Central memory CD8-positive, alpha-beta T cell (primary cell): ENCODE measurements at regions not wholly inside any gene's neighbourhood (a gene's known extent, or its start where the extent isn't known, plus 50 kb on each side); places are given as distances from the start of the nearest gene placed in this dataset.
A peak's percentile ranks its signal among the peaks of the same experiment; 100 is the strongest.

Source experiments
- ATAC-seq: fragments of 150-1000 bp; cut with Tn5 transposase; replicated peaks from 2 replicates; pipeline ENCODE4 v1.10.0; 2022; ENCODE audit warnings: mild to moderate bottlenecking, moderate FRiP score, moderate number of reproducible peaks; ENCODE audit not compliant: poor library complexity, severe bottlenecking; ENCODE audit errors: extremely low read depth
- DNase-seq, 2 donors: peaks; one replicate each; pipeline ENCODE4 v3.0.0; 2021; ENCODE audit warnings: low spot score in 2 of 2
- H3K27ac Mint-ChIP-seq: one replicate; pipeline ENCODE4 v1.8.0; 2022; ENCODE audit warnings: low read depth, mild to moderate bottlenecking, moderate library complexity, mixed read lengths
- H3K27me3 Mint-ChIP-seq: one replicate; pipeline ENCODE4 v1.8.0; 2022; ENCODE audit warnings: mixed read lengths
- H3K36me3 Mint-ChIP-seq: one replicate; pipeline ENCODE4 v1.8.0; 2022; ENCODE audit warnings: mild to moderate bottlenecking, moderate library complexity, mixed read lengths; ENCODE audit not compliant: insufficient read depth
- H3K4me1 Mint-ChIP-seq: one replicate; pipeline ENCODE4 v1.8.0; 2022; ENCODE audit warnings: mixed read lengths
- H3K4me3 Mint-ChIP-seq: one replicate; pipeline ENCODE4 v1.8.0; 2022; ENCODE audit warnings: mild to moderate bottlenecking, moderate library complexity, mixed read lengths
- H3K9me3 Mint-ChIP-seq: one replicate; pipeline ENCODE4 v1.8.0; 2022; ENCODE audit warnings: mixed read lengths

DNA sequence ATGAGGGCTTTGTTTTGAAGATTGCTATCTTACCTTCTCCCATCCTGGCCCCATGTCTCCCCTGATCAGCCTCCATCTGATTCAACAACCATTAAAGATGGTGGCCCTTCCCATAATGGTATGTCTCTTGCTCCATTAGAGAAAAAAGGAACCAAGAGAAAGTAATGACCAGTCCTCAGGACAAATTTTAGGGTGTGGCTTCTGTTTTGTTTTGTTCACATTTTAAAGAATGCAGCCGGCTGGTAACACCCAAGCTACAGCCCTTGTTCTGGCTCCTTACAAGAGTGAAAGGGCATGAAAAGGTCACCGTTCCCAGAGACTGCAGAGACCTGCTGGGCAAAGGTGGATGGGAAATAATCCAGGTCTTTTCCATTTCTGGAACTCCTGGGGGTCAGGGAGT lies 287.9 kb upstream of the NEBL start:
- Mint-ChIP-seq H3K9me3 (no peaks in the 10 kb centered on the region), H3K27ac (no peak overlapping the region), H3K36me3 (peaks cover 1% of the 10 kb centered on the region), H3K4me1 (no peaks in the 10 kb centered on the region), H3K4me3 (no peak overlapping the region), H3K27me3 (no peaks in the 10 kb centered on the region)
- ATAC-seq (no peak), DNase-seq (no peak)

DNA sequence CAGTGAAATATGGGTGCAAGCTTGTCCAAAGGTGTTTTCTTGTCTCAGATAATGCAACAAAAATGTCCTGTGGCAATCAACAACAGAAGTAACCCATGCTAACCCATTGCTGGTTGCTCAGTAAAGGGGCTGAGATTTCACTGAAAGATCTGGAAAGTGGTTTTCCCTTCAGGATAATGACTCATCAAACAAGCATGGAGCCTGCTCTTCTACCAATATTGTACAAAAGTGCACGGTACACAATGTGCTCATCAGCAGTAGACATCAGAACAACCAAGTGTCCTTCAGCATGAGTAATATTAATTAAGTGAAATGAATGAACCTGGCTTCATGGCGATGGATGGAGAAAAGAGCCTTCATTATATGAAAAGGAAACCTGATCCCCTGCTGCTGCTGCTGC lies 287.1 kb upstream of the NEBL start:
- H3K4me1 Mint-ChIP-seq: no peaks in the 10 kb centered on the region
- peaks cover 5% of the 10 kb centered on the region for H3K9me3 Mint-ChIP-seq
- no peak overlapping the region for H3K27ac Mint-ChIP-seq
- DNase-seq (no peak), ATAC-seq (no peak)
- H3K36me3 Mint-ChIP-seq: peaks cover 1% of the 10 kb centered on the region
- no peak overlapping the region for H3K4me3 Mint-ChIP-seq
- no peaks in the 10 kb centered on the region for H3K27me3 Mint-ChIP-seq

DNA sequence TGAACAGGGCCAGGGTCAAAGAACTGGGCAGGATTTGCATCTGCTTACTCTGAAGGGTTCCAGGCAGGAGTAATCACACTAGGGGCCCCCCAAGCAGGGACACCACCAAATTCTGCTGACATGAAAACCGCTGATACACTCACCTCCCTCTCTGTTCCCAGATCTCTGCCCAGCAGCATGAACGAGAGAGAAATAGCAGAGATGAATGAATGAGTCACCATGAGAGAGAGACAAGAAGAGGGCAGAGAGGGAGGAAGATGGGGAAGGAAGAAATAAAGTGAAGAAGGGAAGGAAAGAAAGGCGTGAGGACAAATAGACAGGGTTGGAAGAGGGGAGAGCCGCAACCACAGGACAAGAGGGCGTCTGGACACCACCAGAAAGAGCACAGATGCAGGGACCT lies 285.9 kb upstream of the NEBL start:
- ATAC-seq (no peak), DNase-seq (no peak)
- Mint-ChIP-seq H3K4me1 (no peaks in the 10 kb centered on the region), H3K36me3 (peaks cover 1% of the 10 kb centered on the region), H3K9me3 (peaks cover 5% of the 10 kb centered on the region), H3K4me3 (no peak overlapping the region), H3K27me3 (no peaks in the 10 kb centered on the region), H3K27ac (no peak overlapping the region)

DNA sequence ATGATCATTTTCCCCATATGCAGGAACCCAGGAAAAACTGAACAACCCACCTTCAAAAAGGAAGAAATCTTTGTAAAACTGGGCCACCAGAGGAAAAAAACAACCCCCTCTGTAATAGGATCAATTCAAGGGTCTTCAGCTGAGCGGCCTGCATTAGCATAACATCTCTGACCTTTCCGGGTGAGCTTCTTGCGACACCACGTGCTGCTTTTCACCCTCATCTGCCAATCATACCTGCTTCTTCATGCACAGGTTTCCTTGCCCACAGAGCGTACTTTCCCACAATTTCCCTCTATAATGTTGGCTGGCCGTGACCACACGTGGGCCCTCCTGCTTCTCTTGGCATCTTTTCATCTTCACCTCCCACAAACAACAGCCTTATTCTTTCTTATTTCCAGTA lies 284.3 kb upstream of the NEBL start:
- H3K27me3 Mint-ChIP-seq: peaks cover 10% of the 10 kb centered on the region
- H3K4me1 Mint-ChIP-seq: no peaks in the 10 kb centered on the region
- H3K36me3 Mint-ChIP-seq: peaks cover 1% of the 10 kb centered on the region
- ATAC-seq (no peak), DNase-seq (no peak)
- H3K9me3 Mint-ChIP-seq: peaks cover 5% of the 10 kb centered on the region
- H3K27ac Mint-ChIP-seq: no peak overlapping the region
- H3K4me3 Mint-ChIP-seq: no peak overlapping the region

DNA sequence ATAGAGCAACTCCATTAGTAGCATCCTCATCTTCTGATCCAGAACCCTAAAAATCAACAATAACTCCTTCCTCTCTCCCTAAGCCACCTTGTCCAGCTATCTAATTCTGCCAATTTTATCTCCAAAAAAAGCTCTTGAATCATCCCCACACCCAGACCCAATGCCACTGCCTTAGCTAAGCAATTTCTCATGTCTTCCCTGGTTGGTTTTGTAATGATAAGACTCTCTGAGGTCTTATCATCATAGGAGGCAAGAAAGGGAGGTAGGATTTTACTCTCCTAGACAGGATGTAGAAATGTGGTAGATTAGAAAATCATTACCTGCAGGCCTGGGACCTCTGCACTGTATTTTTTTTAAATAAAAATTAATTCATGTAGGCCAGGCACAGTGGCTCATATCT lies 283.5 kb upstream of the NEBL start:
- no peak overlapping the region for H3K4me3 Mint-ChIP-seq
- peaks cover under 1% of the 10 kb centered on the region for H3K36me3 Mint-ChIP-seq
- ATAC-seq (no peak), DNase-seq (no peak)
- H3K27ac Mint-ChIP-seq: no peak overlapping the region
- peaks cover 5% of the 10 kb centered on the region for H3K9me3 Mint-ChIP-seq
- H3K4me1 Mint-ChIP-seq: no peaks in the 10 kb centered on the region
- H3K27me3 Mint-ChIP-seq: peaks cover 18% of the 10 kb centered on the region

DNA sequence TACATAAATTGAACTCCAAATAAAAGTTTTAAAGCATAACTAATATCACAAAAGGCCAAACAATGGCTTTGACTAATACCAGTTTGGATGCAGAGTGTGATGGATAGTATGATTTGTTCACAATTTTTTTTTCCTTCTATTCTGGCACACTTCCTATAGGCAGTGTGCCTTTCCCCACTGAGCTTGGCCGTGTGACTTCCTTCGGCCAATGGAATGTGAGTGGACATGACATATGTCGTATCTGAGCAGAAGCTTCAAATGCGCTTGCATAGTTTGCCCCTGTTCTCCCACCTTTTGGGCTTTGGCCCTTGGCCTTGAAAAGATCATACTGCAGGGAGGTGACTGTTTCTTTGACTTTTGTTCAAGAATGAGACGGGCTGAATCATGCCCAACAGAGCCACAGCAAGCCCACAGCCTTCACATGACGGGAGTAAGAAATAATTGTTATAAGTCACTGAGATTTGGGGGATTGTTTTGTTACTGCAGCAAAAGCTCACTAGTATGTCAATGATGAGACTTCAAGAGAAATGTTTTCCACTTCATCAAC lies 279.9 kb upstream of the NEBL start:
- no peak overlapping the region for H3K27ac Mint-ChIP-seq
- no peaks in the 10 kb centered on the region for H3K4me1 Mint-ChIP-seq
- H3K36me3 Mint-ChIP-seq: no peaks in the 10 kb centered on the region
- peaks cover 5% of the 10 kb centered on the region for H3K9me3 Mint-ChIP-seq
- ATAC-seq (no peak), DNase-seq (no peak)
- H3K4me3 Mint-ChIP-seq: no peak overlapping the region
- peaks cover 37% of the 10 kb centered on the region for H3K27me3 Mint-ChIP-seq

DNA sequence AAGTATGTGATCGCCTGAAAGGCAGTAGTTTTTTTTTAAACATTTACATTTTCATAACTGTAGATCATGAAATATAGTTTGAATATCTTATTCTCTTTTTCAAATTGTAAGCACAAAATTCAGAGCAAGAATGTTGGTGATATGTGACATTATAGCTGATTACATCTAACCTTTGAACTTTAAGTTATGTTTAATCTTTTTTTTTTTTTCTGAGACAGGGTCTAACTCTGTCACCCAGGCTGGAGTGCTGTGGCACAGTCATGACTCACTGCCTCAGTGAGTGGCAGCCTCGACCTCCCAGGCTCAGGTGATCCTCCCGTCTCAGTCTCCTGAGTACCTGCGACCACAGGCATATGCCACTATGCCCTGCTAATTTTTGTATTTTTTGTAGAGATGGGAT lies 278.7 kb upstream of the NEBL start:
- Mint-ChIP-seq H3K27ac (no peak overlapping the region), H3K9me3 (peaks cover 5% of the 10 kb centered on the region), H3K36me3 (no peaks in the 10 kb centered on the region), H3K4me1 (no peaks in the 10 kb centered on the region), H3K27me3 (peaks cover 46% of the 10 kb centered on the region), H3K4me3 (no peak overlapping the region)
- ATAC-seq (no peak), DNase-seq (no peak)

DNA sequence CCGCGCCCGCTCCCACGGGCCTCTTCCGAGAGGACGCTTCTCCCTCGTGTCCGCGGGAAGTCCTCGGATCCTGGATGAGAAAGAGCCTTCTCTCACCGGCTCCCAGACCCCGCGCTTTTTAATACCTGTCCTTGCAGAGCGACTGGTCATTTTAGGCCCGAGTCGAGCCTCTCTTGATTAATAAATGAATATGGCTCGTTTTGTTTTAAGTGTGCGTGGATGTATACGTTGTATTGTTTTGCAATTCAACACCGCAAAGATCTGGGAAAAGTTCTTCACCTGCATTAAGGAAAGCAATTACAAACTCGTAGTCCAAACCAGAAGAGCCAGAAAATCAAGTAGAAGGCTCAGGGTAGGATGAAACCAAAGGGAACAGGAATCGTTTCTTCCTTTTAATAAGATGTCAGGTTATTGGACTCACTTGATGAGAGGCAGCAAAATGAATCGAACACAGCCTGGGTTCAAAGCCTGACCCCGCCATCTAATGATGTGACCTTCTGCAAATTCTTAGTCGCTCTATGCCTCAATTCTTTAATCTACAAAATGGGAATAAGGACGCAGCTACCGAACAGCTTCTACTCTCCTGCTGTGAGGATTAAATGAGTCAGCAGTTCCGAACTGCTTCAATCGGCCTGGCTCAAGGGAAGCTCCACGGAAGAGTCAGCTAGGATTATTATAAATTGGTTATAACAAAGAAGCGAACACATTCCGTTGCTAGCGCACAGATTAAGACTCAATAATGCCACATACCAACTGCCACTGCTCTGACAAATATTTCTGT lies 277.8 kb upstream of the NEBL start:
- Mint-ChIP-seq H3K36me3 (no peaks in the 10 kb centered on the region), H3K27ac (no peak overlapping the region), H3K9me3 (peaks cover 5% of the 10 kb centered on the region), H3K4me3 (peak overlapping the region; percentile 16), H3K4me1 (no peaks in the 10 kb centered on the region), H3K27me3 (peaks cover 55% of the 10 kb centered on the region)
- DNase-seq: no peak
- ATAC-seq: no peak

DNA sequence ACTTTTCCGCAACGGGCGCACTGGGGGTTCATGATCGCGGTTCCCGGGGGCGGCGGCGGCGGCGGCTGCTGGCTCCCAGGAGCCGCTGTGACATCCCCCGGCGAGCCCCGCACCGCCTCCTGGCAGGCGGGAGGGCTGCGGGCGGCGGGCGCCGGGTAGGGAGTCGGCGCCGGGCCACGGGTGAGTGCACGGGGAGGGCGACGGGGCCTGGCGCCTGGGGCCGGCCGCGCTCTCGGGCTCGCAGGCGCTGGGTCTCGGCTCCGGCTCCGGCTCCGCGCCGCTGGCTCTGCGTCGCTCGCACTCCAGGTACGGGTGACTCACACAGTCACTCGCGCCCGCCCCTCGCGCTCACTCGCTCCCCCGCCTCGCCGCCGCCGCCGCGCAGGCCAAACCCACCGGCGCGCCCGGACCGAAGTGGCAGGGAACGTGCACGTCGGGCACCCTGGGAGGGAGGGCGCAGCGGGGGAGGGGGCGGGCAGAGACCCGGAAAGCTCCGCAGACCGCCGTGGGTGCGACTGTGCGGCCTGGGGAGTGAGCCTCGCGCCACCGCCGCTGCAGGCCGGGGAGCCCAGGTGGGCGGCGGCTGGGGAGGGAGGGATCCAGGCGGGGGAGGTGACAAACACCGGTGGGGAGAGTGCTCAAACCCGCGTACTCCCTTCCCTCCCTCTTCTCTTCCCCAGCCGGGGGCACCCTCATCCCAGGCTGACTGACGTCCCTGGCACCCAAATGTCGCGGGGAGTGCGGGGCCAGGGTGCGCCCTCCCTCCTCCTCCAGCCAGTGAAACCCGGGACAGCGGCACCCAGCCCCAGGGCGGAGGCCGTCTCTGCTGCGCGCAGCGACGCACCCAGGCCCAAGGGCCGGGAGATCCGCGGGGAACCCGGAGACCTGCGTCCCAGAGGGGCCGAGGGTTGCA lies 276.9 kb upstream of the NEBL start:
- no peak overlapping the region for H3K4me3 Mint-ChIP-seq
- no peak for DNase-seq
- H3K4me1 Mint-ChIP-seq: no peaks in the 10 kb centered on the region
- H3K27me3 Mint-ChIP-seq: peaks cover 57% of the 10 kb centered on the region
- no peak overlapping the region for H3K27ac Mint-ChIP-seq
- ATAC-seq: no peak
- no peaks in the 10 kb centered on the region for H3K36me3 Mint-ChIP-seq
- no peaks in the 10 kb centered on the region for H3K9me3 Mint-ChIP-seq

DNA sequence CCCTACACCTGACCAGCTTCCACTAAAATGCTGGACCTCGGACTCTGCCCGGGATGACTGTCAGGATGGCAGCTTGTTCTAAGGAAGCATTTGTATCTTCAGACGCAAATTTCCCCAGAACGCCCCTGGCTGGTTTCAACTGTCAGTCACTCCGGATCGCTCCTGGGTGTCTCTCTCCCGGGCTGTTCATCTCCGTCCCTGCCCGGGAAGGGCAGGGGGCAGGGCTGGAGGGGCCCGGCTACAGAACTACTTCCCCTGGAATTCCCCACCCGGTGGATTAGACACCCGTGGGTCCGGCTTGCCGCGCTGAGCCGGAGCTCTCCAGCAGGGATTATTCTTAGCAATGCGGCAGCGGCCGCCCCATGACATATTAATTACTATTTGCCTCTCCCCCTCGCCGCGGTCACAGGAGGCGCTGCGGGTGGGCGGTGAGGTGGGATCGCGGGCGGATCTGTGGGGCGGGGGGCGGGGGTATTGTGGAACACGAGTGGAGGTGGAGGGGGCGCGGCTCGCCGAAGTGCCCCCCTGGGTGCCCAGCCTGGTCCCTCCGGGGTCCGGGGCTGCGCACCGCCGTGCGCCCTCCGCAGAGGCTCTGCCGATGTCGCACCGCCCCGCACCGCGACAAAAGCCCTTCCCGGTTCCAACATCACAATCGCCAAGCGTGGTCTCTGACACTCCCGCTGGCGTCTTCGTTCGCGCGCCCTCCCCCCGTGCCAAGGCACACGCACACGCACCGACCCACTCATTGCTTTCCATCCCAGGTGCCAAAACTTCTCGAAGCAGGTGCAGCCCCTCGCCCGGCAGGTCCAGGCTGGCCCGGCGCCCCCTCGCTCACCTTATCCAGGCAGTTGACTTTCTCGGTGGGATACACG lies 276.1 kb upstream of the NEBL start:
- no peak overlapping the region for H3K4me3 Mint-ChIP-seq
- no peaks in the 10 kb centered on the region for H3K36me3 Mint-ChIP-seq
- DNase-seq (no peak), ATAC-seq (no peak)
- H3K4me1 Mint-ChIP-seq: no peaks in the 10 kb centered on the region
- H3K27me3 Mint-ChIP-seq: peaks cover 57% of the 10 kb centered on the region
- no peaks in the 10 kb centered on the region for H3K9me3 Mint-ChIP-seq
- no peak overlapping the region for H3K27ac Mint-ChIP-seq

DNA sequence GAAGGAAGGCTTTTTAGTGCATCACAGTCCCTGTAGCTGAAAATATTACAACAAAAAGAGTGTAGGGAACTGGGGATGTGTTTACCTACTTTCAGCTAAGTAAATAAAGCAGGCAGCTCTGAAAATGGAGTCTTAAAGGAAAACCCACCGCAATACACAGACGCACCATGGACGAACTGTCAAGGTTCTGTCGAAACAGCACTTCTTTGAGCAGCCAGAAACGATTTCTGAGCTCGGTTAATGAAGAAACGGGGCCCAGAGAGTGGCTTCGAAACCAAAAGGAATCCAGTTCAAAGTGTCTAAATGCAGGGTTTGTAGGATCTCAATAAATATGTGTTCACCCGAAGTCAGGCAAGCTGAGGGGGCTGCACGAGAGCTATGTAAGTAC lies 275.4 kb upstream of the NEBL start:
- Mint-ChIP-seq H3K4me3 (no peak overlapping the region), H3K27ac (no peak overlapping the region), H3K9me3 (no peaks in the 10 kb centered on the region), H3K36me3 (no peaks in the 10 kb centered on the region), H3K4me1 (no peaks in the 10 kb centered on the region), H3K27me3 (peaks cover 57% of the 10 kb centered on the region)
- no peak for ATAC-seq
- DNase-seq: no peak

DNA sequence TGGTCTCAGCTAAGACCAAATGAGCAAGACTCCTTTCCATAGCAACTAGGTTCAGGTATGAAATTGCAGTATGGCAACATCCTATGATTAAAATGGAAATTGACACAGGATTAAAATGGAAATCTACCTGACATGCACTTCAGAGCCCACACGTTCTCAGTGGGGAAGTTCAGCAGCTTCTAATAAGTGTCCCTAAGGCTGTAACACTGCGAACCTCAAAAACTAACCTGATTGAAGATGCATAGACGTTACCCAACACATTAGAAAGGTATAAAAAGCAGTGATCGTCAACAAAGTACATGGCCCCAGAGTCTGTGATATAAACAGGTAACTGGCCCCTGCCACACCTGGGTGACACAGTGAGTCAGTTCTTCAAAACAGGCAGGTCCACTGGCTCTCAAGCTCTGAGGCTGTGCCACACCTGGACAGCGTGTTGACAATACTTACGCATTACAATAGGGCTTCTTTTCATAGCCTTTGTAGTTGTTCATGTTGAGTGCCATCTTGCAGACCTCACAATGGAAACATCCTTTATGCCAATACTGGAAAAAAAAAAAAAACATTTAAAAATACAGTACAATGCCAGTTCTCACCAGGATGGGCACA lies 274.9 kb upstream of the NEBL start:
- H3K27me3 Mint-ChIP-seq: peaks cover 53% of the 10 kb centered on the region
- no peak overlapping the region for H3K4me3 Mint-ChIP-seq

More for the DNA sequence above, 274.9 kb upstream of the NEBL start:
- H3K9me3 Mint-ChIP-seq: no peaks in the 10 kb centered on the region
- DNase-seq: no peak
- ATAC-seq: no peak
- no peak overlapping the region for H3K27ac Mint-ChIP-seq
- no peaks in the 10 kb centered on the region for H3K4me1 Mint-ChIP-seq
- H3K36me3 Mint-ChIP-seq: no peaks in the 10 kb centered on the region
